OCI-LY3 (cell line): ENCODE measurements at regions not wholly inside any gene's neighbourhood (a gene's known extent, or its start where the extent isn't known, plus 50 kb on each side); places are given as distances from the start of the nearest gene placed in this dataset.

Source experiments
- H2AFZ ChIP-seq: fragments of 200-600, 300-600 bp; shearing (Covaris generic); 2 replicates; pipeline ENCODE4 v1.6.0; 2014; ENCODE audit warnings: antibody characterized with exemption, low read depth, low read length
- H3K27ac ChIP-seq: fragments of 200-600, 300-600 bp; sonication (generic); 2 replicates; pipeline ENCODE4 v1.5.1; 2014; ENCODE audit warnings: mild to moderate bottlenecking, low read length, moderate library complexity, mixed read lengths
- H3K27me3 ChIP-seq: fragments of 200-600, 300-600 bp; sonication (generic); 2 replicates; pipeline ENCODE4 v1.6.1; 2014; ENCODE audit warnings: low read depth, low read length, mixed read lengths
- H3K36me3 ChIP-seq: fragments of 200-600, 300-600 bp; sonication (generic); replicated peaks from 2 replicates; pipeline ENCODE3; 2014; ENCODE audit warnings: low read depth, low read length, mixed read lengths
- H3K4me1 ChIP-seq: fragments of 300-600, 200-600 bp; sonication (generic); 2 replicates; pipeline ENCODE4 v1.6.1; 2014; ENCODE audit warnings: low read length, mixed read lengths
- H3K4me2 ChIP-seq: fragments of 200-600, 300-600 bp; sonication (generic); 2 replicates; pipeline ENCODE4 v1.6.1; 2014; ENCODE audit warnings: low read length, mixed read lengths
- H3K4me3 ChIP-seq: fragments of 300-600, 200-600 bp; sonication (generic); 2 replicates; pipeline ENCODE4 v1.5.1; 2014; ENCODE audit warnings: antibody characterized with exemption, mild to moderate bottlenecking, low read length, moderate library complexity
- H3K79me2 ChIP-seq: fragments of 300-600, 200-600 bp; shearing (Covaris generic); 2 replicates; pipeline ENCODE4 v1.6.1; 2014; ENCODE audit warnings: mild to moderate bottlenecking, low read length, mixed read lengths
- H3K9ac ChIP-seq: fragments of 300-600, 200-600 bp; shearing (Covaris generic); 2 replicates; pipeline ENCODE4 v1.6.0; 2014; ENCODE audit warnings: mild to moderate bottlenecking, low read length, moderate library complexity
- H3K9me3 ChIP-seq: fragments of 200-600, 300-600 bp; shearing (Covaris generic); 2 replicates; pipeline ENCODE4 v1.6.1; 2014; ENCODE audit warnings: low read length, mixed read lengths; ENCODE audit not compliant: insufficient read depth
- H4K20me1 ChIP-seq: fragments of 200-600, 300-600 bp; sonication (generic); 2 replicates; pipeline ENCODE4 v1.6.1; 2016; ENCODE audit warnings: low read length, mixed read lengths; ENCODE audit not compliant: insufficient read depth
- CTCF ChIP-seq: fragments of 200-600, 300-600 bp; sonication (generic); IDR thresholded peaks from 2 replicates; pipeline ENCODE4 v1.5.1; 2014; ENCODE audit warnings: antibody characterized with exemption, low read length, low read depth
- EZH2phosphoT487 ChIP-seq: fragments of 200-600 bp; shearing (Covaris generic); IDR thresholded peaks from 2 replicates; pipeline ENCODE4 v1.6.1; 2018; ENCODE audit warnings: antibody characterized with exemption, mixed run types, low read depth

GRCh38 chr16:55051571-55052347, 121.1 kb downstream of the IRX5 start:
- Histone ChIP-seq H3K27me3 (no peaks in the 10 kb centered on the region), H3K79me2 (no peaks in the 10 kb centered on the region), H4K20me1 (no peaks in the 10 kb centered on the region), H3K36me3 (no peaks in the 10 kb centered on the region), H3K4me3 (no peak overlapping the region), H3K4me2 (no peak overlapping the region), H3K9ac (no peak overlapping the region), H3K9me3 (no peaks in the 10 kb centered on the region), H3K4me1 (no peaks in the 10 kb centered on the region), H2AFZ (no peak overlapping the region), H3K27ac (no peak overlapping the region)
- TF ChIP-seq CTCF = no peak
- TF ChIP-seq EZH2phosphoT487 = no peak

GRCh38 chr16:55052348-55052734, 121.7 kb downstream of the IRX5 start:
- H3K79me2 ChIP-seq = no peaks in the 10 kb centered on the region
- TF ChIP-seq CTCF (no peak), EZH2phosphoT487 (no peak)
- H4K20me1 ChIP-seq = no peaks in the 10 kb centered on the region
- no peaks in the 10 kb centered on the region for H3K36me3 ChIP-seq
- H3K9me3 ChIP-seq = no peaks in the 10 kb centered on the region
- no peak overlapping the region for H2AFZ ChIP-seq
- no peaks in the 10 kb centered on the region for H3K27me3 ChIP-seq
- no peak overlapping the region for H3K27ac ChIP-seq
- no peak overlapping the region for H3K4me2 ChIP-seq
- H3K4me1 ChIP-seq = no peaks in the 10 kb centered on the region
- no peak overlapping the region for H3K4me3 ChIP-seq
- H3K9ac ChIP-seq = no peak overlapping the region

GRCh38 chr16:55052741-55053415, 122.2 kb downstream of the IRX5 start:
- Histone ChIP-seq H2AFZ (no peak overlapping the region), H3K4me1 (no peaks in the 10 kb centered on the region), H3K79me2 (no peaks in the 10 kb centered on the region), H3K36me3 (no peaks in the 10 kb centered on the region), H4K20me1 (no peaks in the 10 kb centered on the region), H3K9me3 (no peaks in the 10 kb centered on the region), H3K9ac (no peak overlapping the region), H3K27ac (no peak overlapping the region), H3K4me2 (no peak overlapping the region), H3K27me3 (no peaks in the 10 kb centered on the region), H3K4me3 (no peak overlapping the region)
- TF ChIP-seq EZH2phosphoT487 (no peak), CTCF (no peak)

- Histone ChIP-seq H4K20me1 (no peaks in the 10 kb centered on the region), H3K79me2 (no peaks in the 10 kb centered on the region), H3K27ac (no peak overlapping the region), H3K4me2 (no peak overlapping the region), H3K9ac (no peak overlapping the region), H3K4me1 (no peaks in the 10 kb centered on the region), H3K9me3 (no peaks in the 10 kb centered on the region), H3K27me3 (no peaks in the 10 kb centered on the region), H3K36me3 (no peaks in the 10 kb centered on the region), H3K4me3 (no peak overlapping the region), H2AFZ (no peak overlapping the region)
- TF ChIP-seq CTCF (no peak), EZH2phosphoT487 (no peak)
These were observed 124.6 kb downstream of the IRX5 start for GRCh38 chr16:55055262-55055661.
